ENCODE measurements at regions not wholly inside any gene's neighbourhood (a gene's known extent, or its start where the extent isn't known, plus 50 kb on each side); places are given as distances from the start of the nearest gene placed in this dataset.

GRCh38 chr1:193476748-193477147, 290.3 kb upstream of the B3GALT2 start:
- TF ChIP-seq, protein P1, sequence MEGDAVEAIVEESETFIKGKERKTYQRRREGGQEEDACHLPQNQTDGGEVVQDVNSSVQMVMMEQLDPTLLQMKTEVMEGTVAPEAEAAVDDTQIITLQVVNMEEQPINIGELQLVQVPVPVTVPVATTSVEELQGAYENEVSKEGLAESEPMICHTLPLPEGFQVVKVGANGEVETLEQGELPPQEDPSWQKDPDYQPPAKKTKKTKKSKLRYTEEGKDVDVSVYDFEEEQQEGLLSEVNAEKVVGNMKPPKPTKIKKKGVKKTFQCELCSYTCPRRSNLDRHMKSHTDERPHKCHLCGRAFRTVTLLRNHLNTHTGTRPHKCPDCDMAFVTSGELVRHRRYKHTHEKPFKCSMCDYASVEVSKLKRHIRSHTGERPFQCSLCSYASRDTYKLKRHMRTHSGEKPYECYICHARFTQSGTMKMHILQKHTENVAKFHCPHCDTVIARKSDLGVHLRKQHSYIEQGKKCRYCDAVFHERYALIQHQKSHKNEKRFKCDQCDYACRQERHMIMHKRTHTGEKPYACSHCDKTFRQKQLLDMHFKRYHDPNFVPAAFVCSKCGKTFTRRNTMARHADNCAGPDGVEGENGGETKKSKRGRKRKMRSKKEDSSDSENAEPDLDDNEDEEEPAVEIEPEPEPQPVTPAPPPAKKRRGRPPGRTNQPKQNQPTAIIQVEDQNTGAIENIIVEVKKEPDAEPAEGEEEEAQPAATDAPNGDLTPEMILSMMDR (IDR thresholded peaks at IDR 0.05), result no peak
- H3K4me3 Mint-ChIP-seq, result no peak overlapping the region
- H3K4me1 Mint-ChIP-seq, result peaks cover 7% of the 10 kb centered on the region
- no peaks in the 10 kb centered on the region for H3K36me3 Mint-ChIP-seq (ENCODE audit: low read depth)
- no peaks in the 10 kb centered on the region for H3K27me3 Mint-ChIP-seq (ENCODE audit: low read depth, poor library complexity)
- no peaks in the 10 kb centered on the region for H3K9me3 Mint-ChIP-seq
- H3K27ac Mint-ChIP-seq, result no peak overlapping the region
- DNase-seq, result no peak

GRCh38 chr1:193473932-193474331, 287.5 kb upstream of the B3GALT2 start:
- Mint-ChIP-seq H3K9me3 (no peaks in the 10 kb centered on the region), H3K4me3 (no peak overlapping the region), H3K27me3 (ENCODE audit: low read depth, poor library complexity) (no peaks in the 10 kb centered on the region), H3K36me3 (ENCODE audit: low read depth) (no peaks in the 10 kb centered on the region), H3K4me1 (peaks cover 1% of the 10 kb centered on the region), H3K27ac (no peak overlapping the region)
- DNase-seq, result no peak
- TF ChIP-seq, protein P1 (IDR thresholded peaks at IDR 0.05), result no peak

GRCh38 chr1:193472838-193473398, 286.5 kb upstream of the B3GALT2 start:
- H3K9me3 Mint-ChIP-seq, result no peaks in the 10 kb centered on the region
- H3K27me3 Mint-ChIP-seq (ENCODE audit: low read depth, poor library complexity), result no peaks in the 10 kb centered on the region
- TF ChIP-seq, protein P1 (IDR thresholded peaks at IDR 0.05), result no peak
- no peak for DNase-seq
- no peaks in the 10 kb centered on the region for H3K36me3 Mint-ChIP-seq (ENCODE audit: low read depth)
- H3K4me3 Mint-ChIP-seq, result no peak overlapping the region
- H3K27ac Mint-ChIP-seq, result no peak overlapping the region
- no peaks in the 10 kb centered on the region for H3K4me1 Mint-ChIP-seq

GRCh38 chr1:193472430-193472829, 286.0 kb upstream of the B3GALT2 start:
- no peak for DNase-seq
- H3K9me3 Mint-ChIP-seq, result no peaks in the 10 kb centered on the region
- TF ChIP-seq, protein P1 (IDR thresholded peaks at IDR 0.05), result no peak
- no peak overlapping the region for H3K4me3 Mint-ChIP-seq
- no peaks in the 10 kb centered on the region for H3K36me3 Mint-ChIP-seq (ENCODE audit: low read depth)
- H3K27me3 Mint-ChIP-seq (ENCODE audit: low read depth, poor library complexity), result no peaks in the 10 kb centered on the region
- H3K27ac Mint-ChIP-seq, result no peak overlapping the region
- H3K4me1 Mint-ChIP-seq, result no peaks in the 10 kb centered on the region

- no peak for DNase-seq
- no peak overlapping the region for H3K27ac Mint-ChIP-seq
- H3K9me3 Mint-ChIP-seq, result no peaks in the 10 kb centered on the region
- no peak overlapping the region for H3K4me3 Mint-ChIP-seq
- TF ChIP-seq, protein P1 (IDR thresholded peaks at IDR 0.05), result no peak
- no peaks in the 10 kb centered on the region for H3K27me3 Mint-ChIP-seq (ENCODE audit: low read depth, poor library complexity)
- H3K36me3 Mint-ChIP-seq (ENCODE audit: low read depth), result no peaks in the 10 kb centered on the region
- no peaks in the 10 kb centered on the region for H3K4me1 Mint-ChIP-seq
Observed at GRCh38 chr1:193471981-193472380, 285.6 kb upstream of the B3GALT2 start.

DNA sequence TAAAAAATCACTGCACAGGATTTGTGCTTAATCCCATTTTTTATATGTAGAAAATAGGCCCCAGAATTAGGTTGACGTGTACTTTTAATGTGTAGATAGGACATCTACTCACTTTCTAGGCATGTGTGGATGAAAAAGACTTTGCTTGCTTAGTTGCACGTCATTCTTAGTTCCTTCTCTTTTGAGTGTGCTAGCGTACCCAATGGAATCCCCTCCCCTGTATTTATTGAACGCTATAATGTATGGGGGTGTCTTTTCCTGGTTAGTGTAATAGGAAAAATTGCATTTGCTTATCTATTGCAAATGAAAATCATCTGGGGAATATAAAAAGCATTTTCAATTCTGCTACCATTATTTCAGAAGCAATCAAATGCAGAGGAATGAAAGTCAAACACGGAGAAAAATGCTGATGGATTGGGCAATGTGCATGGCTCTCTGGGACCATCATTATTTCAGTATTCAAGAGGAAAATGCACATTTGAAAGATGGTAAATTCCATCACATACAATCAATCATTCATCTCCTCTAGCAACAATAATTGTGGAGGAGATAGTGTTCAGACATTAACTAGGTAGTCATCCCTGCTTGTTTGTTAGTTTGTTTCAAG, 277.0 kb upstream of the B3GALT2 start:
- H3K27me3 Mint-ChIP-seq (ENCODE audit: low read depth, poor library complexity), result no peaks in the 10 kb centered on the region
- no peak overlapping the region for H3K4me3 Mint-ChIP-seq
- no peak for DNase-seq
- H3K27ac Mint-ChIP-seq, result no peak overlapping the region
- no peaks in the 10 kb centered on the region for H3K9me3 Mint-ChIP-seq
- peaks cover 6% of the 10 kb centered on the region for H3K4me1 Mint-ChIP-seq
- no peaks in the 10 kb centered on the region for H3K36me3 Mint-ChIP-seq (ENCODE audit: low read depth)
- TF ChIP-seq, protein P1 (IDR thresholded peaks at IDR 0.05), result no peak
